Peyer's patch (tissue), 4 donors: ENCODE measurements at regions not wholly inside any gene's neighbourhood (a gene's known extent, or its start where the extent isn't known, plus 50 kb on each side); places are given as distances from the start of the nearest gene placed in this dataset.

Experiments
- POLR2A ChIP-seq, 2 donors: fragments of 450-650 bp; IDR thresholded peaks; one replicate each; pipeline ENCODE4 v1.5.1; 2017; ENCODE audit warnings: antibody characterized with exemption in 2 of 2, mild to moderate bottlenecking in 2 of 2, moderate library complexity in 2 of 2
- TF ChIP-seq, protein P1 (sequence below), 6 experiments: fragments of 450-650 bp in 4 of 6; fragments of 200-600 bp in 2 of 6; sonication (generic) in 1 of 6; IDR thresholded peaks; one replicate each; pipeline ENCODE4 v1.5.1; 2017 to 2019; ENCODE audit warnings: antibody characterized with exemption in 6 of 6, mild to moderate bottlenecking in 3 of 6, moderate library complexity in 1 of 6

DNA sequence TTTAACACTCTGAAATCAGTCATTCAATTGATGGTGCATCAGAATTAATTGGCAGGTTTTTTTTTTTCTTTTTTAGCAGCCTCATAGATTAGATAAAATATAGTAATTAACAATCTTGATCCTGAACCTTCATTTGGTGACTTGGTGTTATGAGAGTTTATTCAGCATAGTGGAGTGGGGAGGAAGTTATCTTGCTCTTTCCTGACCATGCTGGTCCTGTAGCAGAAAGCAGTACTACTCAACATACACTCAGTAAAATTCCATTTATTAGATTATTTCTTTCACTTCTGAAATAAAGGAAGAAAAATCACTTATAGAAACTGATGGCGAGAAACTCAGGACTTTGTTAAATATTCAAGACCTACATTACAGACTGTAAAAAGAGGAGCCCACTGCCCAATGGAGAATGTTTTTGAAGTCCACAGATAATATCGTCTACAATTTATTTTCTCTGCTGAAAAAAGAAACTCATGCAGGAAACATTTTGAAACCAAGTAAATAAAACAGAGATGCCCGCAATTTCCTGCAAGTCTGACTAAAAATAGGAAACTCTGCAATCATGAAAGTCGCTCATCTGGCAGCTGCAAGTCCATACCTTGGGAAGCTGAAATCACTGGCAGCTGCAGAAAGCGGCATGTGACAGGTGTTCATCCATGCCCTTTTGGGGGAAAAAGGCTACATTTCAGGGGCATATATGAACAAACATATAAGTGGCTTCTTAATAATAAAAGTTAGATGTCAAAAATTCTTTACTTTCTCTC lies 233.2 kb upstream of the RFX3 start:
- TF ChIP-seq, protein P1, sequence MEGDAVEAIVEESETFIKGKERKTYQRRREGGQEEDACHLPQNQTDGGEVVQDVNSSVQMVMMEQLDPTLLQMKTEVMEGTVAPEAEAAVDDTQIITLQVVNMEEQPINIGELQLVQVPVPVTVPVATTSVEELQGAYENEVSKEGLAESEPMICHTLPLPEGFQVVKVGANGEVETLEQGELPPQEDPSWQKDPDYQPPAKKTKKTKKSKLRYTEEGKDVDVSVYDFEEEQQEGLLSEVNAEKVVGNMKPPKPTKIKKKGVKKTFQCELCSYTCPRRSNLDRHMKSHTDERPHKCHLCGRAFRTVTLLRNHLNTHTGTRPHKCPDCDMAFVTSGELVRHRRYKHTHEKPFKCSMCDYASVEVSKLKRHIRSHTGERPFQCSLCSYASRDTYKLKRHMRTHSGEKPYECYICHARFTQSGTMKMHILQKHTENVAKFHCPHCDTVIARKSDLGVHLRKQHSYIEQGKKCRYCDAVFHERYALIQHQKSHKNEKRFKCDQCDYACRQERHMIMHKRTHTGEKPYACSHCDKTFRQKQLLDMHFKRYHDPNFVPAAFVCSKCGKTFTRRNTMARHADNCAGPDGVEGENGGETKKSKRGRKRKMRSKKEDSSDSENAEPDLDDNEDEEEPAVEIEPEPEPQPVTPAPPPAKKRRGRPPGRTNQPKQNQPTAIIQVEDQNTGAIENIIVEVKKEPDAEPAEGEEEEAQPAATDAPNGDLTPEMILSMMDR (IDR thresholded peaks at IDR 0.05): no peak
- TF ChIP-seq POLR2A (IDR thresholded peaks at IDR 0.05): no peak
